GM12891 (cell line): ENCODE measurements at regions not wholly inside any gene's neighbourhood (a gene's known extent, or its start where the extent isn't known, plus 50 kb on each side); places are given as distances from the start of the nearest gene placed in this dataset.

Source experiments
- DNase-seq: peaks from one replicate; pipeline ENCODE4 v3.0.0; 2011; ENCODE audit warnings: low spot score; ENCODE audit not compliant: insufficient read length
- FAIRE-seq: peaks from 2 replicates; lab custom pipeline; 2011; peaks lifted over from hg19 to GRCh38; lab: Jason Lieb, UNC
- PAX5 ChIP-seq: IDR thresholded peaks from 2 replicates; pipeline ENCODE4 v1.6.1; 2011; ENCODE audit warnings: low read length, moderate library complexity, mild to moderate bottlenecking; ENCODE audit not compliant: insufficient read depth, severe bottlenecking
- POLR2A ChIP-seq: IDR thresholded peaks from 2 replicates; pipeline ENCODE4 v1.6.1; 2011; ENCODE audit warnings: low read depth, low read length, control low read depth
- POLR2AphosphoS5 ChIP-seq: IDR thresholded peaks from 2 replicates; pipeline ENCODE4 v1.6.1; 2011; ENCODE audit warnings: low read depth, low read length, control low read depth
- POU2F2 ChIP-seq: IDR thresholded peaks from 2 replicates; pipeline ENCODE4 v1.6.1; 2011; ENCODE audit warnings: low read depth, mild to moderate bottlenecking, control low read depth, low read length, moderate library complexity
- SPI1 ChIP-seq: IDR thresholded peaks from 2 replicates; pipeline ENCODE4 v1.6.1; 2011; ENCODE audit warnings: low read depth, low read length, control low read depth
- TAF1 ChIP-seq: IDR thresholded peaks from 2 replicates; pipeline ENCODE4 v1.6.1; 2011; ENCODE audit warnings: low read depth, low read length, control low read depth

DNA sequence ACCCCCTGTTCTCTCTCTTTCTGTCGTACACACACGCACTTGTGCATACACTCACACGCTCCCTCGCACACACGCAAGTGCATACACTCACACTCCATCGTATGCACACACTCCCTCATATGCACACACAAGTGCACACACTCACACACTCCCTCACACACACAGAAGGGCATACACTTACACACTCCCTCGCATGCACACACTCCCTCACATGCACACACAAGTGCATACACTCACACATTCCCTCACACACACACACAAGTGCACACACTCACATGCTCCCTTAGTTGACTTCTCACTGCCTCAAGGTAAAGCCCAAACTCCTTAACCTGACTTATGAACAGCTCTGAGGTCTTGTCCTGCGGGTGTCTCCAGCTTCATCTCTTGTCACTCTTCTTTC lies 78.7 kb downstream of the NOG start:
- DNase-seq (no peak), FAIRE-seq (no peak)
- TF ChIP-seq PAX5, result no peak
- no peak for TF ChIP-seq POLR2AphosphoS5
- TF ChIP-seq TAF1, result no peak
- no peak for TF ChIP-seq SPI1
- no peak for TF ChIP-seq POU2F2
- TF ChIP-seq POLR2A, result no peak

DNA sequence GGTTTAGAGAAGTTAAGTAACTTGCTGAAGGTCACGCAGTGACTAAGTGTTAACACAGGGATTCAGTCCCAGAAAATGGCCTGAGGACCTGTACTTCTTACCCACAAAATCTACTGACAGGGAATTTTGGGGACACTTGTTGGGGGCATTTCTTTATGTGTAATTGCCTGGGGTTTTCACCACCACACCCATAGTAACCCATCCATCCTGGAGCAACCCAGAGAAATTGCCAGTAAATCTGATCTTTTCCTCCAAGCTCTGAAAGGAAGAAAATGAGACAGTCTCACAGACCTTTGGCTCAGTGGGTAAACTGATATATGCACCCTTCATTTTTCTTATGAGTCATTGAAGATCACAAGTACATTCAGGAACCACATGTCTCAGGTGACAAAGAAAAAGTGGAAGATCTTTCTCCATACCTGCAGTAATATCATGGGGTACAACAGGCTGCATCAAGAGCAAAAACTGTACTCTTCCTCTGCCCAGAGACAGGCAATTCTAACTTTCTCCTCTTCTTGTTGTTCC lies 81.0 kb downstream of the NOG start:
- DNase-seq (no peak), FAIRE-seq (no peak)
- no peak for TF ChIP-seq POLR2A
- no peak for TF ChIP-seq POU2F2
- TF ChIP-seq SPI1, result no peak
- no peak for TF ChIP-seq TAF1
- no peak for TF ChIP-seq PAX5
- no peak for TF ChIP-seq POLR2AphosphoS5

DNA sequence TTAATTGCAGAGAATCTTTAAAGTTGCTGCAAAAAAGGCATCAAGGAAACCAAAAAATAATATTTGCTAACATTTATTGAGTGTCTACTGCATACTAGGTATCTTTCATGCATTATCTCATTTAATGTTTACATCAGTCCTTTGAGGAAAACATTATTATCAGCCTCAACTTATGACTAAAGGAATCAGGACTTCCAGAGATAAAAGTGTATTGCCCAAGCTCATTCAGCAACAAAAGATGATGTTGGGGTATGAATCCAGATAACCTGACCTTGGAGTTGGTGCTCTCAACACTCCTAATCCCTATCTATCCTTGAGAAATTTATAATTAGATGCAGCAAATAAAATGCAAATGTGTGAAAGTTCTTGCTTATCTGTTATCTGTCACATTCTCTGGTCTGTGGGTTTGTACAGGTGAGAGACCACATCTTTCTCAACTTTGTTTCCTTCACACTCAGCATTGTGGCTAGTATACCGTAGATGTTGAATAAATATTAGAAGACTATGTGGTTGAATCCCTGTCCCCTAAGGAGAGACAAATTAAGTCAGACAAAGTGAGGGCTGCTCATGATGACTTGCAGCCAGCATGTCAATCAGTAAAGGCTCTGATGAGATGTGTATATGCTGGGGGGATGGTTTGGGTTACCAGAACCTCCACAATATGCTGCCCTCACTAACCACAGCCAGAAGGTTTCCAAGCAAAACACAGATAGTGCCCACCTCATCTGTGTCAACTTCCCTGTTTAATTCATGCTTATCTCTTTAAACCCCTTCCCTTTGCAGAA lies 82.6 kb downstream of the NOG start:
- FAIRE-seq (no peak), DNase-seq (no peak)
- TF ChIP-seq PAX5, result no peak
- no peak for TF ChIP-seq POLR2A
- TF ChIP-seq SPI1, result no peak
- TF ChIP-seq POLR2AphosphoS5, result no peak
- TF ChIP-seq POU2F2, result no peak
- no peak for TF ChIP-seq TAF1

DNA sequence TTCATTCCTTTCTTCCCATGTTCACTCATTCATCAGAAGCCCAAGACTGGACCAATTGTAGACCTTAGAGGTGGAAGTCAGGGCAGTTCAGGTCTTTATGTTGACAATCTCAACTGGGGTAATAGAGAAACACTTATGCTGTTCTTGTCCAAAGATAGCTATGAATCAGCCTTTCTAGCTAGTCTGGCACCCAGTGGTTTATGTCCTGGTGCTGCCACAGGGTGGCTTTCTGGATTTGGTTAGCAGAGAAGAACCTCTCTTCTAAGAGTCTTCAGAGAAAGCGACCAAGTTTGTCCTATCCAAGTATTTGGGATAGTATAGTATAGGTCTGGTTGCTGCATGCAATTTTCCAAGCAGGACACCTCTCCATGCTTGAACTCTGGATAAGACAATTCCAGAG lies 83.3 kb downstream of the NOG start:
- TF ChIP-seq POLR2A (no peak), TAF1 (no peak), PAX5 (no peak), POLR2AphosphoS5 (no peak), SPI1 (no peak), POU2F2 (no peak)
- no peak for DNase-seq
- no peak for FAIRE-seq

GRCh38 chr17:56678249-56679114 lies 85.0 kb downstream of the NOG start:
- FAIRE-seq (no peak), DNase-seq (no peak)
- no peak for TF ChIP-seq POLR2AphosphoS5
- TF ChIP-seq PAX5, result no peak
- no peak for TF ChIP-seq TAF1
- TF ChIP-seq SPI1, result no peak
- no peak for TF ChIP-seq POU2F2
- no peak for TF ChIP-seq POLR2A

GRCh38 chr17:56679115-56679776 lies 85.7 kb downstream of the NOG start:
- TF ChIP-seq POLR2A (no peak), PAX5 (no peak), TAF1 (no peak), SPI1 (no peak), POLR2AphosphoS5 (no peak), POU2F2 (no peak)
- FAIRE-seq, result no peak
- DNase-seq, result no peak

DNA sequence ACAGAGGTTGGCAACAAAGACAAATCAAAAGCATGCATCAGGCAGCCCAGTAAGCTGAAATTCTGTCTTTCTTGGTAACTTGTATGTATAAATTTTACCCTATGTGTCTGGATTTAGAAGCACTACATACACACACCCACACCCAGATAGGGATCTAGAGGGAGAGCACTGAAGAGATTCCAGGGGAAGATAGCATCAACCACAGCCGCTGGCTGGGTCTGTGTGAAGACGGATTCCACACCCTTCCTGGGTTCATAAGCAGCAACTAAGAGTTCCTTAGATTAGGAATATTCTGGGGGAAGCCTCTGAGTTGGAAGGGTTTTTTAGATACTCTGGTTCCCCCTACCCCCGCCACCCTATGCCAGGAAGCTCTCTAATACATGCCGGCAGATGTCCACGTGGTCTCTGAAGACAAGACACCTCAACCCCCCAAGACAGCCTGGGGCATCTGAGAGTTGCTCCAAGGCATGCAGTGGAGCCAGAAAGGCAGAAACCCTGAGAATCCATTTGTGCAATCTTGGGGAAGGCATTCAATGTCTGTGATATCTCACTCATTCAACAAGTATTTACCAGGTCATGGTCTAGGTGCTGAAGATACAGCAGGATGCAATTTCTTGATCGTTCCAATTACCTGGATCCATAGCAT lies 86.4 kb downstream of the NOG start:
- TF ChIP-seq PAX5 (no peak), SPI1 (no peak)
- no peak for DNase-seq
- FAIRE-seq, result no peak

DNA sequence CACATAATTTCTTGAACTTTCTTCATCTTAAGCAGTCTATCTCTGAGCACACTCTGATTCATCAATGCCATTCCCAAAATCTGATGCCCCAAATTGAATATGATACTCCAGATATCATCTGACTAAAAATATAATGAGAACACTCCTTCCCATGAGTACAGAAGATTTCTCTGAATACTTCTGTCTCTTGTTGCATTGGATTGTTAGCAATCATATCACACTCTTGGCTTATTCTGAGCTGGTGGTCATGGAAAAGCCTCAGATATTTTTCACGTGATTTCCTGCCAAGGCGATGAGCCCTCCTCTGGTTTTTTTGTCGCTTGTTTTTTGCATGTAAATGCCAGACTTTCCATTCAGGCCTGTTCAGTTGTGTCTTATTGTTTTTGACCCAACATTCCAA lies 87.2 kb downstream of the NOG start:
- no peak for DNase-seq
- no peak for FAIRE-seq
- TF ChIP-seq TAF1, result no peak
- TF ChIP-seq POU2F2, result no peak
- TF ChIP-seq PAX5, result no peak
- TF ChIP-seq POLR2A, result no peak
- TF ChIP-seq SPI1, result no peak
- TF ChIP-seq POLR2AphosphoS5, result no peak
